ENCODE measurements at regions not wholly inside any gene's neighbourhood (a gene's known extent, or its start where the extent isn't known, plus 50 kb on each side); places are given as distances from the start of the nearest gene placed in this dataset.

GRCh38 chr2:217431577-217432269, 571.1 kb downstream of the TNS1 start:
- TF ChIP-seq CTCF (IDR thresholded peaks at IDR 0.05) (no peak), POLR2A (IDR thresholded peaks at IDR 0.05) (no peak)

All from prostate gland (tissue), 2 donors.